OCI-LY1 (cell line): ENCODE measurements at regions not wholly inside any gene's neighbourhood (a gene's known extent, or its start where the extent isn't known, plus 50 kb on each side); places are given as distances from the start of the nearest gene placed in this dataset.

Experiments used
- H2AFZ ChIP-seq: fragments of 200-600 bp; sonication (generic), shearing (Covaris generic); 2 replicates; pipeline ENCODE4 v1.6.0; 2014; ENCODE audit warnings: antibody characterized with exemption, mild to moderate bottlenecking, low read length
- H3F3A ChIP-seq: fragments of 200-600 bp; sonication (generic), shearing (Covaris generic); 2 replicates; pipeline ENCODE4 v1.6.0; 2014; ENCODE audit warnings: mild to moderate bottlenecking, antibody characterized with exemption, low read length, moderate library complexity; ENCODE audit not compliant: insufficient read depth
- H3K27ac ChIP-seq: fragments of 200-600 bp; sonication (generic); 2 replicates; pipeline ENCODE4 v1.5.1; 2014; ENCODE audit warnings: low read length, mixed run types, mild to moderate bottlenecking, low read depth; ENCODE audit not compliant: poor library complexity, severe bottlenecking
- H3K27me3 ChIP-seq: fragments of 200-600 bp; sonication (generic); 2 replicates; pipeline ENCODE4 v1.6.0; 2014; ENCODE audit warnings: antibody characterized with exemption, mild to moderate bottlenecking, low read length, moderate library complexity; ENCODE audit not compliant: insufficient read depth
- H3K36me3 ChIP-seq: fragments of 200-600 bp; sonication (generic); 2 replicates; pipeline ENCODE4 v1.6.1; 2014; ENCODE audit warnings: mild to moderate bottlenecking, antibody characterized with exemption, low read length, moderate library complexity, mixed read lengths; ENCODE audit not compliant: insufficient read depth
- H3K4me1 ChIP-seq: fragments of 200-600 bp; sonication (generic); 2 replicates; pipeline ENCODE4 v1.5.1; 2014; ENCODE audit warnings: mild to moderate bottlenecking, low read length, moderate library complexity; ENCODE audit not compliant: insufficient read depth, severe bottlenecking
- H3K4me2 ChIP-seq: fragments of 200-600 bp; sonication (generic), shearing (Covaris generic); 2 replicates; pipeline ENCODE4 v1.6.1; 2014; ENCODE audit warnings: low read length
- H3K4me3 ChIP-seq: fragments of 200-600 bp; sonication (generic); 2 replicates; pipeline ENCODE4 v1.5.1; 2014; ENCODE audit warnings: low read length, low read depth, mild to moderate bottlenecking, mixed read lengths; ENCODE audit not compliant: poor library complexity, severe bottlenecking
- H3K79me2 ChIP-seq: fragments of 200-600 bp; shearing (Covaris generic); 2 replicates; pipeline ENCODE4 v1.6.1; 2016; ENCODE audit warnings: mixed run types, low read length, mixed read lengths; ENCODE audit not compliant: insufficient read depth
- H3K9ac ChIP-seq: fragments of 200-600 bp; sonication (generic), shearing (Covaris generic); 2 replicates; pipeline ENCODE4 v1.6.1; 2014; ENCODE audit warnings: mild to moderate bottlenecking, low read length, mixed read lengths
- H3K9me2 ChIP-seq: fragments of 200-600 bp; sonication (generic), shearing (Covaris generic); 2 replicates; pipeline ENCODE4 v1.6.1; 2014; ENCODE audit warnings: low read depth, mild to moderate bottlenecking, low read length, mixed read lengths
- H3K9me3 ChIP-seq: fragments of 200-600 bp; shearing (Covaris generic); 2 replicates; pipeline ENCODE4 v1.6.1; 2014; ENCODE audit warnings: low read length, mixed read lengths
- H4K20me1 ChIP-seq: fragments of 200-600 bp; sonication (generic), shearing (Covaris generic); 2 replicates; pipeline ENCODE4 v1.6.0; 2016; ENCODE audit warnings: mild to moderate bottlenecking, low read length; ENCODE audit not compliant: insufficient read depth
- EZH2 ChIP-seq: fragments of 200-600 bp; sonication (generic), shearing (Covaris generic); IDR thresholded peaks from 2 replicates; pipeline ENCODE4 v1.8.0; 2017; ENCODE audit warnings: borderline replicate concordance, mixed run types, mild to moderate bottlenecking, antibody characterized with exemption, low read length, moderate library complexity, mixed read lengths
- TF ChIP-seq, protein P1 (sequence below): fragments of 200-600 bp; sonication (generic), shearing (Covaris generic); IDR thresholded peaks from 2 replicates; pipeline ENCODE4 v1.5.1; 2017; ENCODE audit warnings: mild to moderate bottlenecking, antibody characterized with exemption, low read length, moderate library complexity, mixed read lengths

GRCh38 chr11:104704888-104705287 is 193.4 kb downstream of the CASP12 start:
- H3K79me2 ChIP-seq = no peaks in the 10 kb centered on the region
- 0 out of 2 replicates have a peak, but pooled peaks cover 2% of the 10 kb centered on the region for H3K9me3 ChIP-seq
- H3K4me3 ChIP-seq = no peak overlapping the region
- no peaks in the 10 kb centered on the region for H4K20me1 ChIP-seq
- peak overlapping the region; percentile 100 for H2AFZ ChIP-seq
- no peak for TF ChIP-seq EZH2
- TF ChIP-seq, protein P1, sequence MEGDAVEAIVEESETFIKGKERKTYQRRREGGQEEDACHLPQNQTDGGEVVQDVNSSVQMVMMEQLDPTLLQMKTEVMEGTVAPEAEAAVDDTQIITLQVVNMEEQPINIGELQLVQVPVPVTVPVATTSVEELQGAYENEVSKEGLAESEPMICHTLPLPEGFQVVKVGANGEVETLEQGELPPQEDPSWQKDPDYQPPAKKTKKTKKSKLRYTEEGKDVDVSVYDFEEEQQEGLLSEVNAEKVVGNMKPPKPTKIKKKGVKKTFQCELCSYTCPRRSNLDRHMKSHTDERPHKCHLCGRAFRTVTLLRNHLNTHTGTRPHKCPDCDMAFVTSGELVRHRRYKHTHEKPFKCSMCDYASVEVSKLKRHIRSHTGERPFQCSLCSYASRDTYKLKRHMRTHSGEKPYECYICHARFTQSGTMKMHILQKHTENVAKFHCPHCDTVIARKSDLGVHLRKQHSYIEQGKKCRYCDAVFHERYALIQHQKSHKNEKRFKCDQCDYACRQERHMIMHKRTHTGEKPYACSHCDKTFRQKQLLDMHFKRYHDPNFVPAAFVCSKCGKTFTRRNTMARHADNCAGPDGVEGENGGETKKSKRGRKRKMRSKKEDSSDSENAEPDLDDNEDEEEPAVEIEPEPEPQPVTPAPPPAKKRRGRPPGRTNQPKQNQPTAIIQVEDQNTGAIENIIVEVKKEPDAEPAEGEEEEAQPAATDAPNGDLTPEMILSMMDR = no peak
- H3K4me1 ChIP-seq = peaks cover 13% of the 10 kb centered on the region
- no peak overlapping the region for H3K4me2 ChIP-seq
- H3F3A ChIP-seq = no peaks in the 10 kb centered on the region
- no peak overlapping the region for H3K27ac ChIP-seq
- no peaks in the 10 kb centered on the region for H3K27me3 ChIP-seq
- H3K9me2 ChIP-seq = no peaks in the 10 kb centered on the region
- no peak overlapping the region for H3K9ac ChIP-seq
- no peaks in the 10 kb centered on the region for H3K36me3 ChIP-seq

DNA sequence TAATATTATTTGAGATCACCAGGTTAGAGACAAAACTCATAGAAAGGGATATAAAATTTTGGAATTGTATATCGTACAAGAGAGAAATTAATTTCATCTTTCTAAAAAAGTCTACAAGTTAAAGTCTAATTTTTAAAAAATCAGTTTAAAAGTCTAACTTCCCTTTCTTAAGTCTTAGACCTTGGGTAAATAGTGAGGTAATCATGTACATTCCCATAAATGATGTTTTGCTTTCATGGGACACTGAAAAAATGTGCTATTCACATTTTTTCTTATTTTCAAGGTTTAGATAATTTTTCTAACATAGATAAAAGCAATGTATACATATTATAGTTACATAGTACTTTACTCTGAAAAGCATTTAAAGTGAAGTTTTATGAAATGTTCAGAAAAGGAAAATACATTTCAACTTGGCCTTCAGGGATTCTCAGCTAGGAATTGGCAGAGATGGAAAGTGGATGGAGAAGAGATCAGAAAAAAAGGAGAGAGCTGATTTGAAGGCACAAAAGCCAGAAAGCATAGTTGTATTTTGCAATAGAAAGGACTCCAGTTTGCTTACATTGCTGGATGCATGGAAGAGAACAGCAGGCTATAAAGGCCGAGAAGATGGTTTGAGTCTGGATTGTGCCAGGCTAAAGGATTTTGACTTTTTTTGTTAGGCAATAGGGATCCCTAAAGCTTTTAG is 194.0 kb downstream of the CASP12 start:
- Histone ChIP-seq H4K20me1 (no peaks in the 10 kb centered on the region), H3K9me3 (0 out of 2 replicates have a peak, but pooled peaks cover 2% of the 10 kb centered on the region), H3K27me3 (no peaks in the 10 kb centered on the region), H3K27ac (no peak overlapping the region), H3K4me1 (peaks cover 13% of the 10 kb centered on the region), H3K4me2 (no peak overlapping the region), H2AFZ (no peak overlapping the region), H3K79me2 (no peaks in the 10 kb centered on the region), H3F3A (no peaks in the 10 kb centered on the region), H3K36me3 (no peaks in the 10 kb centered on the region), H3K9ac (no peak overlapping the region), H3K9me2 (no peaks in the 10 kb centered on the region), H3K4me3 (no peak overlapping the region)
- TF ChIP-seq EZH2 = no peak
- TF ChIP-seq, protein P1 = no peak

- no peak overlapping the region for H3K27ac ChIP-seq
- no peaks in the 10 kb centered on the region for H4K20me1 ChIP-seq
- no peak overlapping the region for H3K4me3 ChIP-seq
- H3F3A ChIP-seq = no peaks in the 10 kb centered on the region; the same call in 1 of the 2 replicates
- H3K9me2 ChIP-seq = no peaks in the 10 kb centered on the region
- H3K9ac ChIP-seq = no peak overlapping the region
- H3K4me1 ChIP-seq = peaks cover 6% of the 10 kb centered on the region
- no peaks in the 10 kb centered on the region for H3K79me2 ChIP-seq
- 0 out of 2 replicates have a peak, but pooled peaks cover 2% of the 10 kb centered on the region for H3K9me3 ChIP-seq
- TF ChIP-seq, protein P1 = no peak
- no peak for TF ChIP-seq EZH2
- H3K4me2 ChIP-seq = no peak overlapping the region
- no peaks in the 10 kb centered on the region for H3K36me3 ChIP-seq
- no peak overlapping the region for H2AFZ ChIP-seq
- no peaks in the 10 kb centered on the region for H3K27me3 ChIP-seq
Observed at GRCh38 chr11:104700609-104701008, 197.7 kb downstream of the CASP12 start.
